Glutamatergic neuron (in vitro differentiated cells): ENCODE measurements at regions not wholly inside any gene's neighbourhood (a gene's known extent, or its start where the extent isn't known, plus 50 kb on each side); places are given as distances from the start of the nearest gene placed in this dataset.

ENCODE experiments used
- DNase-seq: peaks from one replicate; pipeline ENCODE4 v3.0.0; 2022
- H3K27ac Mint-ChIP-seq: one replicate; pipeline ENCODE4 v1.8.0; 2020; ENCODE audit warnings: mild to moderate bottlenecking, mixed read lengths, inconsistent platforms; ENCODE audit not compliant: unreplicated experiment
- H3K27me3 Mint-ChIP-seq: one replicate; pipeline ENCODE4 v1.8.0; 2020; ENCODE audit warnings: mild to moderate bottlenecking, moderate library complexity, mixed read lengths, inconsistent platforms; ENCODE audit not compliant: unreplicated experiment
- H3K36me3 Mint-ChIP-seq: one replicate; pipeline ENCODE4 v1.8.0; 2020; ENCODE audit warnings: mild to moderate bottlenecking, mixed read lengths, inconsistent platforms; ENCODE audit not compliant: unreplicated experiment
- H3K4me1 Mint-ChIP-seq: one replicate; pipeline ENCODE4 v1.8.0; 2020; ENCODE audit warnings: mild to moderate bottlenecking, low read depth, mixed read lengths, inconsistent platforms; ENCODE audit not compliant: unreplicated experiment
- H3K4me3 Mint-ChIP-seq: one replicate; pipeline ENCODE4 v1.8.0; 2020; ENCODE audit warnings: mild to moderate bottlenecking, mixed read lengths, inconsistent platforms; ENCODE audit not compliant: unreplicated experiment
- H3K9me3 Mint-ChIP-seq: one replicate; pipeline ENCODE4 v1.8.0; 2020; ENCODE audit warnings: mild to moderate bottlenecking, moderate library complexity, mixed read lengths, inconsistent platforms; ENCODE audit not compliant: unreplicated experiment
- TF ChIP-seq, protein P1 (sequence below): fragments of 200-600 bp; sonication (generic); IDR thresholded peaks from one replicate; pipeline ENCODE4 v1.5.0; 2021; ENCODE audit not compliant: partially characterized antibody, unreplicated experiment

DNA sequence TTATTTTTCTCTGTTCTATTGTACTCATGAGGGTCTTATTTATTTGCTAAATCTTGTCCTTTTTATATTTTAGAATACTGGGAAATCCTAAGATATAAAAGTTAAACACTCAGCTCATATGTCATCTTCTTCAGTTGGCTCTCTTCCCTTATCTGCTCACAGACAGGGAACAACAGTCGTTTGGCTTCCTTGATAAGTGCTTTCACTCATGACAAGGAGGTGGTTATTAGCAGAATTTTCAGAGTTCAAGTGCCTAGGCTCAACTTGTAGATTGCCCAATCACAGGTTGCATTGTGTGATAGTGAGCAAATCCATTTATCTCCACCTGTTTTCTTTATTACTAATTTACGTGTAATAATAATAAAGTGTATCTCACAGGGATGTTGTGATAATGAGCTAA is 620.3 kb upstream of the PCDH20 start:
- Mint-ChIP-seq H3K4me3 (no peak overlapping the region), H3K27ac (no peak overlapping the region), H3K36me3 (no peaks in the 10 kb centered on the region), H3K27me3 (no peaks in the 10 kb centered on the region), H3K4me1 (peaks cover 2% of the 10 kb centered on the region), H3K9me3 (no peaks in the 10 kb centered on the region)
- DNase-seq: no peak
- TF ChIP-seq, protein P1, sequence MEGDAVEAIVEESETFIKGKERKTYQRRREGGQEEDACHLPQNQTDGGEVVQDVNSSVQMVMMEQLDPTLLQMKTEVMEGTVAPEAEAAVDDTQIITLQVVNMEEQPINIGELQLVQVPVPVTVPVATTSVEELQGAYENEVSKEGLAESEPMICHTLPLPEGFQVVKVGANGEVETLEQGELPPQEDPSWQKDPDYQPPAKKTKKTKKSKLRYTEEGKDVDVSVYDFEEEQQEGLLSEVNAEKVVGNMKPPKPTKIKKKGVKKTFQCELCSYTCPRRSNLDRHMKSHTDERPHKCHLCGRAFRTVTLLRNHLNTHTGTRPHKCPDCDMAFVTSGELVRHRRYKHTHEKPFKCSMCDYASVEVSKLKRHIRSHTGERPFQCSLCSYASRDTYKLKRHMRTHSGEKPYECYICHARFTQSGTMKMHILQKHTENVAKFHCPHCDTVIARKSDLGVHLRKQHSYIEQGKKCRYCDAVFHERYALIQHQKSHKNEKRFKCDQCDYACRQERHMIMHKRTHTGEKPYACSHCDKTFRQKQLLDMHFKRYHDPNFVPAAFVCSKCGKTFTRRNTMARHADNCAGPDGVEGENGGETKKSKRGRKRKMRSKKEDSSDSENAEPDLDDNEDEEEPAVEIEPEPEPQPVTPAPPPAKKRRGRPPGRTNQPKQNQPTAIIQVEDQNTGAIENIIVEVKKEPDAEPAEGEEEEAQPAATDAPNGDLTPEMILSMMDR: no peak

DNA sequence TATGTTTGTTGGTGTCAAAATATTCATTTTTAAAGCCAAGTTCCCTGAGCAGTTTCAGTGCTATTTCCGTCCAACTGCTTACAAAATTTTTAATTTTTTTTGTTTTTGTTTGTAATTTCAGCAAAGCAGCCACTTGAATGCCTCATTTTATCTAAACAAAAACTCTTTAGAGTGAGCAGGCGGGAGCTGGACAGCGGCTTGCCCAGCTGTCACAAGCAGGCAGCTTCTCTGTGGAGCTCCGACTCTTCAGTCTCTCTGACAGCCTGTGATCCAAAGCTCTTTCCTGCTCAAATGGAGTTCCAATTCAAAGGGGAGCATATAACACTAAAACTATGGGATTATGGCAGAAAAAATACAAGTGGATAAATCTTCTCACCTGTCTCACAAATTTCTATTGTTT is 618.3 kb upstream of the PCDH20 start:
- Mint-ChIP-seq H3K9me3 (no peaks in the 10 kb centered on the region), H3K27ac (no peak overlapping the region), H3K27me3 (no peaks in the 10 kb centered on the region), H3K4me3 (no peak overlapping the region), H3K4me1 (peaks cover 5% of the 10 kb centered on the region), H3K36me3 (no peaks in the 10 kb centered on the region)
- DNase-seq: no peak
- TF ChIP-seq, protein P1: no peak

DNA sequence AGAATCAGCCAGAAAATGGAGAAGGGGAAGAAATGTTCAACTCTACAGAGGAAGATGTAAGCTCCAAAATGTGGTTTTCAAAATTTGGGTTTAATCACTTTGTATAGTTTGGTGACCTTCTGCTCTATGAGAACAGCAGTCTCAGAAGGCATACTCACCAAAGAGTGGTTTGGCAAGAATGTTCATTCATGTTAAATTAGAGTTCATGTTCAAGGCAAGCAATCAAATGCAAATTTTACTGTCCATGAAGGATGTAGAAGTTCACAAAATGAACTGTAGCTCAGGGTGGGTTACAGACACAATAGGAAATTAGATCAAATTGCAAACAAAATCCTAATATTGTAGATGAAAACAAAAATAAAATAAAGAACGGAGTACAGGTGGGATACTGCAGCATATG is 606.7 kb upstream of the PCDH20 start:
- TF ChIP-seq, protein P1: no peak
- no peak for DNase-seq
- Mint-ChIP-seq H3K36me3 (no peaks in the 10 kb centered on the region), H3K27ac (no peak overlapping the region), H3K4me3 (no peak overlapping the region), H3K27me3 (no peaks in the 10 kb centered on the region), H3K9me3 (peaks cover 2% of the 10 kb centered on the region), H3K4me1 (no peaks in the 10 kb centered on the region)

DNA sequence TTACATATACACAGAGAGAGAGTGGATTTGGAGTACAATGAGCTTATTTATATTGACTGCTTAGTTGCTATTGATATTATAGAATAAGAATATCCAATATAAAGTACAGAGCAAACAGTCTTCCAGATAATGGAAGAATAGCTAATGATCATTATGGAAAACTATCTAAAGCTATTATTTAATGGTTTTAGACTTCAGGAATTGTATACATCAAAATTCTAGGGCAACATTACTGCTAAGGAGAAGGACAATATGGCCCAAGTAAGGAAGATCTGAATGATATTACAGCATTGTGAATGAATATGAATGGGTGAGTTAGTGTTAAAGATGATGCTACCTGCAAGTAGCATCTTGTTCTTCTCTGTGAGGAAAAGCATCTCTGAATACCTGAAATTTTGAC is 604.2 kb upstream of the PCDH20 start:
- Mint-ChIP-seq H3K4me1 (no peaks in the 10 kb centered on the region), H3K4me3 (no peak overlapping the region), H3K9me3 (peaks cover 2% of the 10 kb centered on the region), H3K27me3 (no peaks in the 10 kb centered on the region), H3K36me3 (no peaks in the 10 kb centered on the region), H3K27ac (no peak overlapping the region)
- TF ChIP-seq, protein P1: no peak
- no peak for DNase-seq

DNA sequence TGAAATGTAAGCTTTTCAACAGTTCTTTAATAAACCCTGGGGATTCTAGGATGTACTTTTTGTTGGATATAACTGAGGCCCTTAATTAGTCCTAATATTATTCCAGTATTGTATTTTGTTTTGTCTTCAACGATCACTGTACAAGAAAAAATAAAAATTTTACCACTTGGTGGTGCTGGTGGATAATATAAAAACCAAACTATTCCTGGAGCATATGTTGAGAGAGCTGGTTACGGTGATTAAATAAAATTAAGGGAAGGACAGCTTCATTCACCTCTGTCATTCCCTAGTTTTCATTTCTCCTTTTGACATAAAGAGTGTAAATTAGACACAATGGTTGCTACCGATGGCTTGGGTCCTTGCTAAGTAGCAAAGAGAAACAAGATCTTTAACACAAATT is 598.6 kb upstream of the PCDH20 start:
- Mint-ChIP-seq H3K27me3 (no peaks in the 10 kb centered on the region), H3K4me3 (no peak overlapping the region), H3K4me1 (no peaks in the 10 kb centered on the region), H3K27ac (no peak overlapping the region), H3K9me3 (no peaks in the 10 kb centered on the region), H3K36me3 (no peaks in the 10 kb centered on the region)
- DNase-seq: no peak
- TF ChIP-seq, protein P1: no peak
